ENCODE measurements at regions not wholly inside any gene's neighbourhood (a gene's known extent, or its start where the extent isn't known, plus 50 kb on each side); places are given as distances from the start of the nearest gene placed in this dataset.

DNA sequence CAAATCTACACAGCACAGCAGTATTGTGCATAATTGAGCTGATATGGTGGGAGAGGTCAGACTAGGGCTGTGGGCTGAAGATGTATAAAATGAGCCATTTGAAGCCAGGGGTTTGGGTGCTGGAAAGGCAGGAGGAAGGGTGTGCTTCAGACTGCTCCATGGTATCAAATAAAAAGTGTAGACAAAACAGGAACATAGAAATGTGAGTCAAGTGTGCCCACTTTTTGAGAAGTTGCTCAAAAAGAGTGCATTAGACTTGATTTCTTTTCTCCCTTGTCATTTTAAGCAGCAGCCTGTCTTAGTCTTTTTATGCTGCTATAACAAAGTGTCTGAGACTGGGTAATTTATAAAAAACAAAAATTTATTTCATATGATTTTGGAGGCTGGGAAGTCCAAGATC is 55.8 kb upstream of the ZFAND5 start:
- no peak for FAIRE-seq
- H3K4me1 ChIP-seq (replicated peaks in 1 of 2; ENCODE audit: control insufficient read depth in 2 of 2, insufficient read depth in 2 of 2, low read length in 2 of 2) = no peaks in the 10 kb centered on the region
- H3K9me3 ChIP-seq (replicated peaks; ENCODE audit: control insufficient read depth, insufficient read depth, low read depth, low read length) = no peaks in the 10 kb centered on the region
- H3K79me2 ChIP-seq (ENCODE audit: control insufficient read depth, insufficient read depth, low read length) = no peaks in the 10 kb centered on the region
- H3K9me1 ChIP-seq (ENCODE audit: control insufficient read depth, insufficient read depth, low read length) = no peaks in the 10 kb centered on the region
- no peak overlapping the region for H3K9ac ChIP-seq (ENCODE audit: insufficient read depth in 1 of 2, low read depth in 2 of 2, low read length in 2 of 2)
- CTCF ChIA-PET (ENCODE audit: low intra/inter-chr PET ratio) = no interaction called here
- no peaks in the 10 kb centered on the region for H3K36me3 ChIP-seq (ENCODE audit: control insufficient read depth, insufficient read depth, low read length)
- H4K20me1 ChIP-seq (replicated peaks; ENCODE audit: control insufficient read depth, insufficient read depth, low read length) = no peaks in the 10 kb centered on the region
- TF ChIP-seq SMAD4 (CRISPR knock-in tag; conservative IDR thresholded peaks at IDR 0.05) = no peak
- no peak for TF ChIP-seq CAMTA2 (CRISPR knock-in tag; conservative IDR thresholded peaks at IDR 0.05)
- no peak for TF ChIP-seq RBM15 (IDR thresholded peaks at IDR 0.05; ENCODE audit: insufficient read depth, low read length)
- TF ChIP-seq BRD4 (IDR thresholded peaks at IDR 0.05) = no peak
- no peak for TF ChIP-seq TOE1 (IDR thresholded peaks at IDR 0.05; ENCODE audit: borderline replicate concordance)
- no peak for TF ChIP-seq TOE1 (CRISPR knock-in tag; IDR thresholded peaks at IDR 0.05; ENCODE audit: borderline replicate concordance, low read depth)
- TF ChIP-seq ZNF778 (CRISPR knock-in tag; IDR thresholded peaks at IDR 0.05) = no peak
- TF ChIP-seq, protein P1, sequence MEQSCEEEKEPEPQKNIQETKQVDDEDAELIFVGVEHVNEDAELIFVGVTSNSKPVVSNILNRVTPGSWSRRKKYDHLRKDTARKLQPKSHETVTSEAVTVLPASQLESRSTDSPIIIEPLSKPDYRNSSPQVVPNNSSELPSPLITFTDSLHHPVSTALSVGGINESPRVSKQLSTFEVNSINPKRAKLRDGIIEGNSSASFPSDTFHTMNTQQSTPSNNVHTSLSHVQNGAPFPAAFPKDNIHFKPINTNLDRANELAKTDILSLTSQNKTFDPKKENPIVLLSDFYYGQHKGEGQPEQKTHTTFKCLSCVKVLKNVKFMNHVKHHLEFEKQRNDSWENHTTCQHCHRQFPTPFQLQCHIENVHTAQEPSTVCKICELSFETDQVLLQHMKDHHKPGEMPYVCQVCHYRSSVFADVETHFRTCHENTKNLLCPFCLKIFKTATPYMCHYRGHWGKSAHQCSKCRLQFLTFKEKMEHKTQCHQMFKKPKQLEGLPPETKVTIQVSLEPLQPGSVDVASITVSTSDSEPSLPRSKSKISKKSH (CRISPR knock-in tag; IDR thresholded peaks at IDR 0.05) = no peak
- no peak for TF ChIP-seq CBX1 (IDR thresholded peaks at IDR 0.05; ENCODE audit: low read depth)
- TF ChIP-seq MTA3 (IDR thresholded peaks at IDR 0.05; ENCODE audit: borderline replicate concordance) = no peak
- TF ChIP-seq, protein P2, sequence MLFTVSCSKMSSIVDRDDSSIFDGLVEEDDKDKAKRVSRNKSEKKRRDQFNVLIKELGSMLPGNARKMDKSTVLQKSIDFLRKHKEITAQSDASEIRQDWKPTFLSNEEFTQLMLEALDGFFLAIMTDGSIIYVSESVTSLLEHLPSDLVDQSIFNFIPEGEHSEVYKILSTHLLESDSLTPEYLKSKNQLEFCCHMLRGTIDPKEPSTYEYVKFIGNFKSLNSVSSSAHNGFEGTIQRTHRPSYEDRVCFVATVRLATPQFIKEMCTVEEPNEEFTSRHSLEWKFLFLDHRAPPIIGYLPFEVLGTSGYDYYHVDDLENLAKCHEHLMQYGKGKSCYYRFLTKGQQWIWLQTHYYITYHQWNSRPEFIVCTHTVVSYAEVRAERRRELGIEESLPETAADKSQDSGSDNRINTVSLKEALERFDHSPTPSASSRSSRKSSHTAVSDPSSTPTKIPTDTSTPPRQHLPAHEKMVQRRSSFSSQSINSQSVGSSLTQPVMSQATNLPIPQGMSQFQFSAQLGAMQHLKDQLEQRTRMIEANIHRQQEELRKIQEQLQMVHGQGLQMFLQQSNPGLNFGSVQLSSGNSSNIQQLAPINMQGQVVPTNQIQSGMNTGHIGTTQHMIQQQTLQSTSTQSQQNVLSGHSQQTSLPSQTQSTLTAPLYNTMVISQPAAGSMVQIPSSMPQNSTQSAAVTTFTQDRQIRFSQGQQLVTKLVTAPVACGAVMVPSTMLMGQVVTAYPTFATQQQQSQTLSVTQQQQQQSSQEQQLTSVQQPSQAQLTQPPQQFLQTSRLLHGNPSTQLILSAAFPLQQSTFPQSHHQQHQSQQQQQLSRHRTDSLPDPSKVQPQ (CRISPR knock-in tag; IDR thresholded peaks at IDR 0.05; ENCODE audit: borderline replicate concordance) = no peak
- TF ChIP-seq HDAC1 (IDR thresholded peaks at IDR 0.05) = no peak
- TF ChIP-seq, protein P3, sequence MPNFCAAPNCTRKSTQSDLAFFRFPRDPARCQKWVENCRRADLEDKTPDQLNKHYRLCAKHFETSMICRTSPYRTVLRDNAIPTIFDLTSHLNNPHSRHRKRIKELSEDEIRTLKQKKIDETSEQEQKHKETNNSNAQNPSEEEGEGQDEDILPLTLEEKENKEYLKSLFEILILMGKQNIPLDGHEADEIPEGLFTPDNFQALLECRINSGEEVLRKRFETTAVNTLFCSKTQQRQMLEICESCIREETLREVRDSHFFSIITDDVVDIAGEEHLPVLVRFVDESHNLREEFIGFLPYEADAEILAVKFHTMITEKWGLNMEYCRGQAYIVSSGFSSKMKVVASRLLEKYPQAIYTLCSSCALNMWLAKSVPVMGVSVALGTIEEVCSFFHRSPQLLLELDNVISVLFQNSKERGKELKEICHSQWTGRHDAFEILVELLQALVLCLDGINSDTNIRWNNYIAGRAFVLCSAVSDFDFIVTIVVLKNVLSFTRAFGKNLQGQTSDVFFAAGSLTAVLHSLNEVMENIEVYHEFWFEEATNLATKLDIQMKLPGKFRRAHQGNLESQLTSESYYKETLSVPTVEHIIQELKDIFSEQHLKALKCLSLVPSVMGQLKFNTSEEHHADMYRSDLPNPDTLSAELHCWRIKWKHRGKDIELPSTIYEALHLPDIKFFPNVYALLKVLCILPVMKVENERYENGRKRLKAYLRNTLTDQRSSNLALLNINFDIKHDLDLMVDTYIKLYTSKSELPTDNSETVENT (CRISPR knock-in tag; IDR thresholded peaks at IDR 0.05) = no peak
- no peak for TF ChIP-seq ZNF436 (CRISPR knock-in tag; IDR thresholded peaks at IDR 0.05)
- TF ChIP-seq ZNF41 (CRISPR knock-in tag; conservative IDR thresholded peaks at IDR 0.05) = no peak
- no peak for TF ChIP-seq NCOA4 (IDR thresholded peaks at IDR 0.05; ENCODE audit: partially characterized antibody)
- TF ChIP-seq BCOR (IDR thresholded peaks at IDR 0.05) = no peak
- no peak for TF ChIP-seq TSC22D4 (tag; IDR thresholded peaks at IDR 0.05)
- TF ChIP-seq POLR2A (conservative IDR thresholded peaks at IDR 0.05) = no peak
- H3K4me2 ChIP-seq (ENCODE audit: insufficient read depth, low read length) = no peak overlapping the region
- POLR2A ChIA-PET = interaction anchor here (1.0 kb wide), 1 partner anchor 12 kb away, joined by 3 read pairs; no protein-coding TSS in a partner anchor
- DNase-seq (ENCODE audit: extremely low read depth in 1 of 4, low spot score in 3 of 4) = no peak
- no TSS peak for BruUV-seq (replicated peaks)
- intact Hi-C loops (cut with micrococcal nuclease) = no loop called here
- H2AFZ ChIP-seq (ENCODE audit: low read depth, low read length) = no peak overlapping the region
- H3K27me3 ChIP-seq (ENCODE audit: control insufficient read depth in 2 of 2, insufficient read depth in 2 of 2, low read length in 2 of 2) = peaks cover 0 to 4% of the 10 kb centered on the region in 2 experiments; a peak in 1 of 5 replicates
- no peak overlapping the region for H3K27ac ChIP-seq (ENCODE audit: extremely low read depth, low read depth, low read length)
- ATAC-seq = no peak
- in situ Hi-C loops (cut with MboI) = no loop called here
- no peak overlapping the region for H3K4me3 ChIP-seq

Data from K562 (cell line).